ENCODE measurements at regions not wholly inside any gene's neighbourhood (a gene's known extent, or its start where the extent isn't known, plus 50 kb on each side); places are given as distances from the start of the nearest gene placed in this dataset.

GRCh38 chr2:8256905-8257304 lies 425.0 kb upstream of the ID2 start:
- no peaks in the 10 kb centered on the region for H3K36me3 ChIP-seq
- TF ChIP-seq CTCF (IDR thresholded peaks at IDR 0.05) (no peak), POLR2A (IDR thresholded peaks at IDR 0.05) (no peak)
- H3K9me3 ChIP-seq: no peaks in the 10 kb centered on the region
- no peaks in the 10 kb centered on the region for H3K4me1 ChIP-seq
- 83 to 87% methylated on average over 6 of the region's 6 CpGs for WGBS, 2 donors
- H3K27ac ChIP-seq: no peak overlapping the region
- no peak for DNase-seq
- H3K4me3 ChIP-seq (replicated peaks in 1 of 3): no peak overlapping the region
- H3K27me3 ChIP-seq: no peaks in the 10 kb centered on the region
- intact Hi-C loops (cut with DNase I): no loop called here

- Histone ChIP-seq H3K9me3 (no peaks in the 10 kb centered on the region), H3K4me1 (no peaks in the 10 kb centered on the region), H3K36me3 (no peaks in the 10 kb centered on the region), H3K27ac (no peak overlapping the region), H3K4me3 (replicated peaks in 1 of 3) (no peak overlapping the region), H3K27me3 (no peaks in the 10 kb centered on the region)
- TF ChIP-seq CTCF (IDR thresholded peaks at IDR 0.05): no peak
- TF ChIP-seq POLR2A (IDR thresholded peaks at IDR 0.05): no peak
- WGBS, 2 donors: 68 to 71% methylated on average over 4 of the region's 4 CpGs
- no peak for DNase-seq
- intact Hi-C loops (cut with DNase I): no loop called here
Observed at GRCh38 chr2:8257502-8257901, 424.4 kb upstream of the ID2 start.

GRCh38 chr2:8258406-8258805 lies 423.4 kb upstream of the ID2 start:
- TF ChIP-seq CTCF (IDR thresholded peaks at IDR 0.05): no peak
- TF ChIP-seq POLR2A (IDR thresholded peaks at IDR 0.05): no peak
- WGBS, 2 donors: 96 to 97% methylated on average over 4 of the region's 4 CpGs

GRCh38 chr2:8259106-8259840 lies 422.6 kb upstream of the ID2 start:
- no peak for TF ChIP-seq POLR2A (IDR thresholded peaks at IDR 0.05)
- no peak for TF ChIP-seq CTCF (IDR thresholded peaks at IDR 0.05)
- H3K4me3 ChIP-seq (replicated peaks in 1 of 3): no peak overlapping the region
- no peaks in the 10 kb centered on the region for H3K9me3 ChIP-seq
- no peak for DNase-seq
- no peak overlapping the region for H3K27ac ChIP-seq
- intact Hi-C loops (cut with DNase I): no loop called here
- no peaks in the 10 kb centered on the region for H3K27me3 ChIP-seq
- H3K36me3 ChIP-seq: no peaks in the 10 kb centered on the region
- 93 to 95% methylated on average over 4 of the region's 4 CpGs for WGBS, 2 donors
- H3K4me1 ChIP-seq: no peaks in the 10 kb centered on the region

More at GRCh38 chr2:8258406-8258805, 423.4 kb upstream of the ID2 start:
- H3K27ac ChIP-seq: no peak overlapping the region
- H3K9me3 ChIP-seq: no peaks in the 10 kb centered on the region
- no peaks in the 10 kb centered on the region for H3K27me3 ChIP-seq
- no peak for DNase-seq
- intact Hi-C loops (cut with DNase I): no loop called here
- no peak overlapping the region for H3K4me3 ChIP-seq (replicated peaks in 1 of 3)
- no peaks in the 10 kb centered on the region for H3K4me1 ChIP-seq
- no peaks in the 10 kb centered on the region for H3K36me3 ChIP-seq

GRCh38 chr2:8259841-8260178 lies 422.0 kb upstream of the ID2 start:
- 93 to 94% methylated on average over 5 of the region's 5 CpGs for WGBS, 2 donors
- no peaks in the 10 kb centered on the region for H3K36me3 ChIP-seq
- no peaks in the 10 kb centered on the region for H3K4me1 ChIP-seq
- TF ChIP-seq POLR2A (IDR thresholded peaks at IDR 0.05) (no peak), CTCF (IDR thresholded peaks at IDR 0.05) (no peak)
- no peaks in the 10 kb centered on the region for H3K9me3 ChIP-seq
- no peak overlapping the region for H3K4me3 ChIP-seq (replicated peaks in 1 of 3)
- H3K27ac ChIP-seq: no peak overlapping the region
- no peaks in the 10 kb centered on the region for H3K27me3 ChIP-seq
- intact Hi-C loops (cut with DNase I): no loop called here
- no peak for DNase-seq
